ENCODE measurements at regions not wholly inside any gene's neighbourhood (a gene's known extent, or its start where the extent isn't known, plus 50 kb on each side); places are given as distances from the start of the nearest gene placed in this dataset.
"Not testable (repeated sequence)": the region's sequence is repeated elsewhere in the genome, so short reads cannot be mapped to it uniquely, and the experiment has no call there.

GRCh38 chr3:165649282-165649681 lies 187.9 kb downstream of the BCHE start:
- intact Hi-C loops (cut with DNase I) = not testable (repeated sequence)

GRCh38 chr3:165645191-165645590 lies 192.0 kb downstream of the BCHE start:
- ATAC-seq (no peak), DNase-seq (no peak)
- H3K27me3 ChIP-seq (ENCODE audit: control insufficient read depth, insufficient read depth) = no peaks in the 10 kb centered on the region
- no peaks in the 10 kb centered on the region for H3K4me1 ChIP-seq (ENCODE audit: control insufficient read depth, insufficient read depth, low read length)
- no peak overlapping the region for H3K4me3 ChIP-seq (ENCODE audit: low read length)
- H3K27ac ChIP-seq (ENCODE audit: low read length) = no peak overlapping the region
- 91% methylated on average over 2 of the region's 2 CpGs for WGBS
- intact Hi-C loops (cut with DNase I) = no loop called here
- H3K9me3 ChIP-seq (ENCODE audit: control insufficient read depth, low read length) = no peaks in the 10 kb centered on the region

More at GRCh38 chr3:165649282-165649681, 187.9 kb downstream of the BCHE start:
- H3K27ac ChIP-seq (ENCODE audit: low read length); H3K27me3 ChIP-seq (ENCODE audit: control insufficient read depth, insufficient read depth); H3K4me1 ChIP-seq (ENCODE audit: control insufficient read depth, insufficient read depth, low read length); H3K4me3 ChIP-seq (ENCODE audit: low read length); ATAC-seq; H3K9me3 ChIP-seq (ENCODE audit: control insufficient read depth, low read length): not testable (repeated sequence)
- peak in 2 of 3 donors; percentile 22 to 44 for DNase-seq
- 92% methylated on average over 30 of the region's 30 CpGs for WGBS

GRCh38 chr3:165644331-165644730 lies 192.9 kb downstream of the BCHE start:
- WGBS = 66% methylated on average over 1 of the region's 1 CpG
- intact Hi-C loops (cut with DNase I) = no loop called here
- Histone ChIP-seq H3K27ac (ENCODE audit: low read length) (no peak overlapping the region), H3K4me1 (ENCODE audit: control insufficient read depth, insufficient read depth, low read length) (no peaks in the 10 kb centered on the region), H3K4me3 (ENCODE audit: low read length) (no peak overlapping the region), H3K9me3 (ENCODE audit: control insufficient read depth, low read length) (no peaks in the 10 kb centered on the region), H3K27me3 (ENCODE audit: control insufficient read depth, insufficient read depth) (no peaks in the 10 kb centered on the region)
- no peak for DNase-seq
- ATAC-seq = no peak

GRCh38 chr3:165643425-165643824 lies 193.8 kb downstream of the BCHE start:
- no peak for ATAC-seq
- intact Hi-C loops (cut with DNase I) = no loop called here
- Histone ChIP-seq H3K9me3 (ENCODE audit: control insufficient read depth, low read length) (no peaks in the 10 kb centered on the region), H3K27ac (ENCODE audit: low read length) (no peak overlapping the region), H3K4me3 (ENCODE audit: low read length) (no peak overlapping the region), H3K4me1 (ENCODE audit: control insufficient read depth, insufficient read depth, low read length) (no peaks in the 10 kb centered on the region), H3K27me3 (ENCODE audit: control insufficient read depth, insufficient read depth) (no peaks in the 10 kb centered on the region)
- 72% methylated on average over 2 of the region's 2 CpGs for WGBS
- no peak for DNase-seq

GRCh38 chr3:165642761-165643420 lies 194.3 kb downstream of the BCHE start:
- WGBS = 26% methylated on average over 4 of the region's 4 CpGs
- no peaks in the 10 kb centered on the region for H3K4me1 ChIP-seq (ENCODE audit: control insufficient read depth, insufficient read depth, low read length)
- H3K27ac ChIP-seq (ENCODE audit: low read length) = no peak overlapping the region
- no peaks in the 10 kb centered on the region for H3K9me3 ChIP-seq (ENCODE audit: control insufficient read depth, low read length)
- intact Hi-C loops (cut with DNase I) = no loop called here
- peak; percentile 75 for ATAC-seq
- peak in 1 of 3 donors; percentile 18 for DNase-seq
- H3K4me3 ChIP-seq (ENCODE audit: low read length) = no peak overlapping the region
- no peaks in the 10 kb centered on the region for H3K27me3 ChIP-seq (ENCODE audit: control insufficient read depth, insufficient read depth)

- ATAC-seq (no peak), DNase-seq (no peak)
- no peaks in the 10 kb centered on the region for H3K27me3 ChIP-seq (ENCODE audit: control insufficient read depth, insufficient read depth)
- 61% methylated on average over 5 of the region's 5 CpGs for WGBS
- no peak overlapping the region for H3K4me3 ChIP-seq (ENCODE audit: low read length)
- intact Hi-C loops (cut with DNase I) = no loop called here
- H3K4me1 ChIP-seq (ENCODE audit: control insufficient read depth, insufficient read depth, low read length) = no peaks in the 10 kb centered on the region
- no peak overlapping the region for H3K27ac ChIP-seq (ENCODE audit: low read length)
- no peaks in the 10 kb centered on the region for H3K9me3 ChIP-seq (ENCODE audit: control insufficient read depth, low read length)
Measured at GRCh38 chr3:165641569-165642310, 195.5 kb downstream of the BCHE start.

GRCh38 chr3:165640970-165641369 lies 196.3 kb downstream of the BCHE start:
- intact Hi-C loops (cut with DNase I) = no loop called here
- Histone ChIP-seq H3K4me3 (ENCODE audit: low read length) (no peak overlapping the region), H3K27ac (ENCODE audit: low read length) (no peak overlapping the region), H3K9me3 (ENCODE audit: control insufficient read depth, low read length) (no peaks in the 10 kb centered on the region), H3K27me3 (ENCODE audit: control insufficient read depth, insufficient read depth) (no peaks in the 10 kb centered on the region), H3K4me1 (ENCODE audit: control insufficient read depth, insufficient read depth, low read length) (no peaks in the 10 kb centered on the region)
- ATAC-seq = no peak
- WGBS = 88% methylated on average over 1 of the region's 1 CpG
- no peak for DNase-seq

GRCh38 chr3:165640031-165640430 lies 197.2 kb downstream of the BCHE start:
- Histone ChIP-seq H3K4me3 (ENCODE audit: low read length) (no peak overlapping the region), H3K4me1 (ENCODE audit: control insufficient read depth, insufficient read depth, low read length) (no peaks in the 10 kb centered on the region), H3K27me3 (ENCODE audit: control insufficient read depth, insufficient read depth) (no peaks in the 10 kb centered on the region), H3K9me3 (ENCODE audit: control insufficient read depth, low read length) (no peaks in the 10 kb centered on the region), H3K27ac (ENCODE audit: low read length) (no peak overlapping the region)
- intact Hi-C loops (cut with DNase I) = no loop called here
- ATAC-seq (no peak), DNase-seq (no peak)
- WGBS = 47% methylated on average over 1 of the region's 1 CpG

- intact Hi-C loops (cut with DNase I) = no loop called here
- H3K9me3 ChIP-seq (ENCODE audit: control insufficient read depth, low read length) = no peaks in the 10 kb centered on the region
- DNase-seq (no peak), ATAC-seq (no peak)
- WGBS = 77% methylated on average over 6 of the region's 6 CpGs
- no peak overlapping the region for H3K27ac ChIP-seq (ENCODE audit: low read length)
- no peak overlapping the region for H3K4me3 ChIP-seq (ENCODE audit: low read length)
- H3K27me3 ChIP-seq (ENCODE audit: control insufficient read depth, insufficient read depth) = no peaks in the 10 kb centered on the region
- no peaks in the 10 kb centered on the region for H3K4me1 ChIP-seq (ENCODE audit: control insufficient read depth, insufficient read depth, low read length)
Measured at GRCh38 chr3:165638034-165638433, 199.2 kb downstream of the BCHE start.

- Histone ChIP-seq H3K9me3 (ENCODE audit: control insufficient read depth, low read length) (no peaks in the 10 kb centered on the region), H3K4me3 (ENCODE audit: low read length) (no peak overlapping the region), H3K4me1 (ENCODE audit: control insufficient read depth, insufficient read depth, low read length) (no peaks in the 10 kb centered on the region), H3K27ac (ENCODE audit: low read length) (no peak overlapping the region), H3K27me3 (ENCODE audit: control insufficient read depth, insufficient read depth) (no peaks in the 10 kb centered on the region)
- 67% methylated on average over 1 of the region's 1 CpG for WGBS
- intact Hi-C loops (cut with DNase I) = no loop called here
- no peak for DNase-seq
- no peak for ATAC-seq
Measured at GRCh38 chr3:165636684-165637015, 200.6 kb downstream of the BCHE start.

- intact Hi-C loops (cut with DNase I) = no loop called here
- H3K27me3 ChIP-seq (ENCODE audit: control insufficient read depth, insufficient read depth) = no peaks in the 10 kb centered on the region
- no peak overlapping the region for H3K4me3 ChIP-seq (ENCODE audit: low read length)
- H3K27ac ChIP-seq (ENCODE audit: low read length) = no peak overlapping the region
- no peaks in the 10 kb centered on the region for H3K9me3 ChIP-seq (ENCODE audit: control insufficient read depth, low read length)
- DNase-seq (no peak), ATAC-seq (no peak)
- WGBS = 85% methylated on average over 5 of the region's 5 CpGs
- no peaks in the 10 kb centered on the region for H3K4me1 ChIP-seq (ENCODE audit: control insufficient read depth, insufficient read depth, low read length)
Measured at GRCh38 chr3:165635791-165636683, 201.2 kb downstream of the BCHE start.
